ENCODE measurements at regions not wholly inside any gene's neighbourhood (a gene's known extent, or its start where the extent isn't known, plus 50 kb on each side); places are given as distances from the start of the nearest gene placed in this dataset.

GRCh38 chr20:24147961-24148360 lies 159.4 kb upstream of the GGTLC1 start:
- no peak overlapping the region for H3K4me3 ChIP-seq (replicated peaks; ENCODE audit: low read depth, low read length)
- TF ChIP-seq CTCF (IDR thresholded peaks at IDR 0.05; ENCODE audit: low read depth, low read length, missing control alignments), result no peak
- no peak for DNase-seq (ENCODE audit: extremely low read depth, low read depth)

GRCh38 chr20:24147479-24147878 lies 158.9 kb upstream of the GGTLC1 start:
- no peak for DNase-seq (ENCODE audit: extremely low read depth, low read depth)
- TF ChIP-seq CTCF (IDR thresholded peaks at IDR 0.05; ENCODE audit: low read depth, low read length, missing control alignments), result no peak
- H3K4me3 ChIP-seq (replicated peaks; ENCODE audit: low read depth, low read length), result no peak overlapping the region

GRCh38 chr20:24146231-24146634 lies 157.7 kb upstream of the GGTLC1 start:
- no peak for TF ChIP-seq CTCF (IDR thresholded peaks at IDR 0.05; ENCODE audit: low read depth, low read length, missing control alignments)
- H3K4me3 ChIP-seq (replicated peaks; ENCODE audit: low read depth, low read length), result no peak overlapping the region
- no peak for DNase-seq (ENCODE audit: extremely low read depth, low read depth)

GRCh38 chr20:24144371-24144770 lies 155.8 kb upstream of the GGTLC1 start:
- DNase-seq (ENCODE audit: extremely low read depth, low read depth), result no peak
- TF ChIP-seq CTCF (IDR thresholded peaks at IDR 0.05; ENCODE audit: low read depth, low read length, missing control alignments), result no peak
- H3K4me3 ChIP-seq (replicated peaks; ENCODE audit: low read depth, low read length), result no peak overlapping the region

GRCh38 chr20:24141111-24141510 lies 152.5 kb upstream of the GGTLC1 start:
- no peak overlapping the region for H3K4me3 ChIP-seq (replicated peaks; ENCODE audit: low read depth, low read length)
- no peak for TF ChIP-seq CTCF (IDR thresholded peaks at IDR 0.05; ENCODE audit: low read depth, low read length, missing control alignments)
- DNase-seq (ENCODE audit: extremely low read depth, low read depth), result no peak

GRCh38 chr20:24139846-24140245 lies 151.3 kb upstream of the GGTLC1 start:
- DNase-seq (ENCODE audit: extremely low read depth, low read depth), result no peak
- TF ChIP-seq CTCF (IDR thresholded peaks at IDR 0.05; ENCODE audit: low read depth, low read length, missing control alignments), result no peak
- H3K4me3 ChIP-seq (replicated peaks; ENCODE audit: low read depth, low read length), result no peak overlapping the region

GRCh38 chr20:24138951-24139350 lies 150.4 kb upstream of the GGTLC1 start:
- H3K4me3 ChIP-seq (replicated peaks; ENCODE audit: low read depth, low read length), result no peak overlapping the region
- DNase-seq (ENCODE audit: extremely low read depth, low read depth), result no peak
- TF ChIP-seq CTCF (IDR thresholded peaks at IDR 0.05; ENCODE audit: low read depth, low read length, missing control alignments), result no peak
